ENCODE measurements at regions not wholly inside any gene's neighbourhood (a gene's known extent, or its start where the extent isn't known, plus 50 kb on each side); places are given as distances from the start of the nearest gene placed in this dataset.

- TF ChIP-seq POLR2A (IDR thresholded peaks at IDR 0.05; ENCODE audit: low read depth, low read length), result no peak
- no peak for TF ChIP-seq CTCF (conservative IDR thresholded peaks at IDR 0.05; ENCODE audit: low read depth, low read length)
- TF ChIP-seq RAD21 (IDR thresholded peaks at IDR 0.05; ENCODE audit: low read length), result no peak
- no peak for TF ChIP-seq NFE2L2 (IDR thresholded peaks at IDR 0.05; ENCODE audit: low read depth, low read length)
Measured at GRCh38 chr4:166195101-166195500, 322.1 kb downstream of the TLL1 start.

Data from IMR-90 (cell line).